ENCODE measurements at regions not wholly inside any gene's neighbourhood (a gene's known extent, or its start where the extent isn't known, plus 50 kb on each side); places are given as distances from the start of the nearest gene placed in this dataset.
A peak's percentile ranks its signal among the peaks of the same experiment; 100 is the strongest.

DNA sequence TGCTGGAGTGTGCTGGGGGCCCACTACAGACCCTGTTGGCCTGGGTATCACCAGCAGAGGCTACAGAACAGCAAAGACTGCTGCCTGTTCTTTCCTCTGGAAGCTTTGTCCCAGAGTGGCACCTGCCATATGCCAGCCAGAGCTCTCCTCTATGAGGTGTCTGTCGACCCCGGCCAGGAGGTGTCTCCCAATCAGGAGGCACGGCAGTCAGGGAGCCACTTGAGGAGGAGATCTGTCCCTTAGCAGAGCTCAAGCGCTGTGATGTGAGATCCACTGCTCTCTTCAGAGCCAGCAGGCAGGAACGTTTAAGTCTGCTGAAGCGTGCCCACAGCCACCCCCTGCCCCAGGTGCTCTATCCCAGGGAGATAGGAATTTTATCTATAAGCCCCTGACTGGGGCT, 316.2 kb downstream of the ETV1 start:
- intact Hi-C loops (cut with DNase I) = no loop called here
- TF ChIP-seq, protein P1, sequence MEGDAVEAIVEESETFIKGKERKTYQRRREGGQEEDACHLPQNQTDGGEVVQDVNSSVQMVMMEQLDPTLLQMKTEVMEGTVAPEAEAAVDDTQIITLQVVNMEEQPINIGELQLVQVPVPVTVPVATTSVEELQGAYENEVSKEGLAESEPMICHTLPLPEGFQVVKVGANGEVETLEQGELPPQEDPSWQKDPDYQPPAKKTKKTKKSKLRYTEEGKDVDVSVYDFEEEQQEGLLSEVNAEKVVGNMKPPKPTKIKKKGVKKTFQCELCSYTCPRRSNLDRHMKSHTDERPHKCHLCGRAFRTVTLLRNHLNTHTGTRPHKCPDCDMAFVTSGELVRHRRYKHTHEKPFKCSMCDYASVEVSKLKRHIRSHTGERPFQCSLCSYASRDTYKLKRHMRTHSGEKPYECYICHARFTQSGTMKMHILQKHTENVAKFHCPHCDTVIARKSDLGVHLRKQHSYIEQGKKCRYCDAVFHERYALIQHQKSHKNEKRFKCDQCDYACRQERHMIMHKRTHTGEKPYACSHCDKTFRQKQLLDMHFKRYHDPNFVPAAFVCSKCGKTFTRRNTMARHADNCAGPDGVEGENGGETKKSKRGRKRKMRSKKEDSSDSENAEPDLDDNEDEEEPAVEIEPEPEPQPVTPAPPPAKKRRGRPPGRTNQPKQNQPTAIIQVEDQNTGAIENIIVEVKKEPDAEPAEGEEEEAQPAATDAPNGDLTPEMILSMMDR (IDR thresholded peaks at IDR 0.05) = no peak
- Histone ChIP-seq H3K36me3 (no peaks in the 10 kb centered on the region), H3K9me3 (no peaks in the 10 kb centered on the region), H3K4me3 (no peak overlapping the region), H3K27me3 (no peaks in the 10 kb centered on the region), H3K4me1 (no peaks in the 10 kb centered on the region), H3K27ac (no peak overlapping the region)
- peak in 2 of 6 donors; percentile 12 to 48 for DNase-seq
- no peak for ATAC-seq
- 56 to 58% methylated on average over 6 of the region's 6 CpGs for WGBS, 2 donors
- FAIRE-seq = no peak

DNA sequence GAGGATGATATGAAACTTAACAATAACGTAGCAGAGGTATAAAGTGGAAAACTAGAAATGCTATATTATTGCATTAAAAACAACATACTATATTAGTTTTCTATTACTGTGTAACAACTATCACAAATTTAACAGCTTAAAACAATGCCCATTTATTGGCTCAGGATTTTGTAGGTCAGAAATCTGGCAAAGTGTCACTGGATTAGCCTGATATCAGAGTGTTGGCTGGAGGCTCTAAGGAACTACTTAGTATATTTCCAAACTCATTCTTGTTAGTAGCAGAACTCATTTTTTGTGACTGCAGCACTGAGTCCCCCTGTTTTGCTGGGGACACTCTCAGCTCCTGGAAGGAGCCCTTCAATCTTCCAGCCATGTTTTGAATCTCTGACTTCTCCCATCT, 306.8 kb downstream of the ETV1 start:
- DNase-seq (no peak), FAIRE-seq (no peak), ATAC-seq (no peak)
- Histone ChIP-seq H3K27ac (no peak overlapping the region), H3K36me3 (no peaks in the 10 kb centered on the region), H3K4me1 (no peaks in the 10 kb centered on the region), H3K27me3 (no peaks in the 10 kb centered on the region), H3K9me3 (no peaks in the 10 kb centered on the region), H3K4me3 (no peak overlapping the region)
- intact Hi-C loops (cut with DNase I) = no loop called here
- WGBS, 2 donors = 66 to 76% methylated on average over 1 of the region's 1 CpG
- TF ChIP-seq, protein P1 (IDR thresholded peaks at IDR 0.05) = no peak

DNA sequence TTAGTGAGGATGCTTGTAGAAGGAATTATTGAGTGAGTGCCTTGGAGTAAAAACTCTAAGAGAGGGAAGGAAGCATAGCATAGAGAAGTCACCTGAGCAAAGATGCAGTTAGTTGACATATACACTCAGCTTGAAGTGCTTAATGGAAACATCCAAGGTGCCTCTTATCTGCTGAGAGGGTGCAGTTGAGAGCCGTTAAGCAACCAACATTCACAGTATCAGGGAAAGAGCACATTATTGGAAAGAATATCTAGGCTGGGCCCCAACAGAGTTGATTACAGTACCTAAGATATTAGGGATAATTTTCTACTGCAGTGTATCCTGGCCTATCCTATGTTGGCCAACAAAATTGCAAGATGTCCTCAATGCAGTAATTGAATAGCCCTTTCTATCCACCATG, 302.0 kb downstream of the ETV1 start:
- 65 to 85% methylated on average over 1 of the region's 1 CpG for WGBS, 2 donors

DNA sequence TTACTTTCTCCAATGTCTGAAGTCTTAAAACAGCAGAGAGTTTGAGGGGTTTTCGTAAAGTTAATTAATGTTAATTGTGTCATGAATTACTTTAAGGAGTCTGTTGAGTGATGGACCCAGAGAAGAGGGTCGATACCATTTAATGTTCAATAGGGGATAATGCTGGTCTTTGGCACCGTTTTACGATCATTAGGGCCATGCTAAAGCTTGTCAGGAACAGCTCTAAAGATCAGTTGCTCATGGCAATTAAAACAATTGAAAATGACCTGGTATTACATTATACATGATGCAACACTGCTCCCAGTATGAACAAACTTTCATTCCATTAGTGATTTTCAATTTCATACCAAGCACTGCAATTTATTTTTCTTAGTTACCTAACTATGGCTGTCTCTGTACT, 296.9 kb downstream of the ETV1 start:
- no peaks in the 10 kb centered on the region for H3K9me3 ChIP-seq
- no peaks in the 10 kb centered on the region for H3K36me3 ChIP-seq
- 64 to 73% methylated on average over 4 of the region's 4 CpGs for WGBS, 2 donors
- ATAC-seq (no peak), FAIRE-seq (no peak), DNase-seq (no peak)
- no peak overlapping the region for H3K27ac ChIP-seq
- H3K4me3 ChIP-seq = no peak overlapping the region
- H3K27me3 ChIP-seq = no peaks in the 10 kb centered on the region
- no peaks in the 10 kb centered on the region for H3K4me1 ChIP-seq
- intact Hi-C loops (cut with DNase I) = no loop called here
- TF ChIP-seq, protein P1 (IDR thresholded peaks at IDR 0.05) = no peak

More for the DNA sequence above, 302.0 kb downstream of the ETV1 start:
- no peaks in the 10 kb centered on the region for H3K27me3 ChIP-seq
- DNase-seq = no peak
- no peak for ATAC-seq
- intact Hi-C loops (cut with DNase I) = no loop called here
- H3K4me3 ChIP-seq = no peak overlapping the region
- TF ChIP-seq, protein P1 (IDR thresholded peaks at IDR 0.05) = no peak
- no peak for FAIRE-seq
- H3K9me3 ChIP-seq = no peaks in the 10 kb centered on the region
- no peaks in the 10 kb centered on the region for H3K36me3 ChIP-seq
- H3K4me1 ChIP-seq = no peaks in the 10 kb centered on the region
- no peak overlapping the region for H3K27ac ChIP-seq

DNA sequence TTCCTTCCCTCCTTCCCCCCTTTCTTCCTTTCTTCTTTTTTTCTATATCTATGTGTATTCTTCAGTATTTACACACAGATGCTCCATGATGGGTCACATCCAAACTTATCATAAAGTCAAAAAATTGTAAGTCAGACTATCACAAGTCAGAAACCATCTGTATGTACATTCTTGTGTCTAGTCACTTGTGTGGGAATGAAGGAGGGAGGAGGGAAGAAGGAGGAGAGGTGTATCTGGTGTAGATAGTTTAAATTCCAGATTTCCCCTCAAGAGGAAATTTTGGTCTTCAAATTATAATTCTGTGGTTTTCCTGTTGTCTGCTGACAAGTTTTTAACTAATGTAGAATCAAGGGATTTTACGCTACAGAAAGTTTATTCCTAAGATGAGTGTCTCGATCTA, 287.2 kb downstream of the ETV1 start:
- FAIRE-seq (no peak), ATAC-seq (no peak), DNase-seq (no peak)
- WGBS, 2 donors = 91% methylated on average over 2 of the region's 2 CpGs
- H3K36me3 ChIP-seq = no peaks in the 10 kb centered on the region
- no peaks in the 10 kb centered on the region for H3K4me1 ChIP-seq
- no peak overlapping the region for H3K4me3 ChIP-seq
- intact Hi-C loops (cut with DNase I) = no loop called here
- no peak overlapping the region for H3K27ac ChIP-seq
- H3K27me3 ChIP-seq = no peaks in the 10 kb centered on the region
- TF ChIP-seq, protein P1 (IDR thresholded peaks at IDR 0.05) = no peak
- no peaks in the 10 kb centered on the region for H3K9me3 ChIP-seq
